Fibroblast of lung (primary cell): ENCODE measurements at regions not wholly inside any gene's neighbourhood (a gene's known extent, or its start where the extent isn't known, plus 50 kb on each side); places are given as distances from the start of the nearest gene placed in this dataset.

ENCODE experiments used
- DNase-seq, 2 donors: peaks; one replicate each; pipeline versions ENCODE4 v3.0.0 to v3.0.0-alpha.2; 2010; ENCODE audit warnings: low read depth in 2 of 2
- H2AFZ ChIP-seq: 2 replicates; pipeline ENCODE4 v1.5.1; 2012; ENCODE audit warnings: low read length, control low read depth, inconsistent platforms
- H3K27ac ChIP-seq: 2 replicates; pipeline ENCODE4 v1.5.1; 2011; ENCODE audit warnings: low read length, control low read depth; ENCODE audit not compliant: insufficient read depth
- H3K27me3 ChIP-seq: 2 replicates; pipeline ENCODE4 v1.5.1; 2011; ENCODE audit warnings: mild to moderate bottlenecking, low read length; ENCODE audit not compliant: control insufficient read depth, insufficient read depth
- H3K36me3 ChIP-seq: 2 replicates; pipeline ENCODE4 v1.5.1; 2011; ENCODE audit warnings: low read length; ENCODE audit not compliant: control insufficient read depth, insufficient read depth
- H3K4me1 ChIP-seq: 2 replicates; pipeline ENCODE4 v1.5.1; 2011; ENCODE audit warnings: low read length; ENCODE audit not compliant: control insufficient read depth, insufficient read depth; ENCODE audit errors: extremely low read depth
- H3K4me2 ChIP-seq: 2 replicates; pipeline ENCODE4 v1.5.1; 2011; ENCODE audit warnings: low read length, control low read depth; ENCODE audit not compliant: insufficient read depth; ENCODE audit errors: extremely low read depth
- H3K4me3 ChIP-seq, 4 experiments: fragments of 200-600 bp in 1 of 4; sonication (generic) in 1 of 4; replicated peaks in 1 of 4; 2 replicates each; pipeline ENCODE4 v1.5.1; 2011 to 2016; ENCODE audit warnings: low read length in 4 of 4, low read depth in 3 of 4, mild to moderate bottlenecking in 3 of 4, control low read depth in 2 of 4, inconsistent platforms in 1 of 4, mixed read lengths in 1 of 4; ENCODE audit not compliant: insufficient read depth in 1 of 4; ENCODE audit errors: control extremely low read depth in 1 of 4
- H3K79me2 ChIP-seq: 2 replicates; pipeline ENCODE4 v1.5.1; 2012; ENCODE audit warnings: mild to moderate bottlenecking, low read length, inconsistent platforms; ENCODE audit not compliant: control insufficient read depth, insufficient read depth
- H3K9ac ChIP-seq: 2 replicates; pipeline ENCODE4 v1.5.1; 2011; ENCODE audit warnings: mild to moderate bottlenecking, low read length, control low read depth; ENCODE audit not compliant: insufficient read depth
- H3K9me3 ChIP-seq: 2 replicates; pipeline ENCODE4 v1.5.1; 2012; ENCODE audit warnings: low read depth, low read length; ENCODE audit not compliant: control insufficient read depth, insufficient read depth
- H4K20me1 ChIP-seq: 2 replicates; pipeline ENCODE4 v1.5.1; 2011; ENCODE audit warnings: low read length; ENCODE audit not compliant: control insufficient read depth, insufficient read depth; ENCODE audit errors: extremely low read depth
- EZH2 ChIP-seq: IDR thresholded peaks from 2 replicates; pipeline ENCODE4 v1.5.1; 2012; ENCODE audit warnings: low read length, control low read depth, mild to moderate bottlenecking; ENCODE audit errors: missing control alignments
- TF ChIP-seq, protein P1 (sequence below), 2 donors: IDR thresholded peaks in 1 of 2; conservative IDR thresholded peaks in 1 of 2; 1 replicate in 1 of 2; 2 replicates in 1 of 2; pipeline ENCODE4 v1.5.1; 2011 to 2012; ENCODE audit warnings: low read length in 2 of 2, control low read depth in 1 of 2, inconsistent platforms in 1 of 2, low read depth in 1 of 2, mild to moderate bottlenecking in 1 of 2

DNA sequence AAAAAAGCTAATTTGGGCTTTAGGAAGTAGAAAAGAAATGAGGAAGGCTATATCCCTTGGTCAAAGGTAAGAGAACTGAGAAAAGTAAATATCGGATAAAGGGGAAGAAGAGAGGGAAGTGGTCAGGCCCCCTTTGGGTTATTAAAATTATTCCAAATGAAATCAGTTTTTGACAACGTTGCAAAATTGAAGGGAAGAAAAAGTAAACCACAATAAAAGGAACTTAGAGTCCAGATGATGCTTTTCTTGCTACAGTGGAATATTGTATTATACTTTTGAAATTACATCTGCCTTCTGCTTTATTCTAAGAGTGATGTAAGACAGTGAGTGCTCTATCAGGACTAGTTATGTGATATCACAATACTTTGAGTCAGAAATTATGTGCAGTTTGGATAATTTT, 59.4 kb upstream of the RBPJ start:
- TF ChIP-seq EZH2: no peak
- TF ChIP-seq, protein P1, sequence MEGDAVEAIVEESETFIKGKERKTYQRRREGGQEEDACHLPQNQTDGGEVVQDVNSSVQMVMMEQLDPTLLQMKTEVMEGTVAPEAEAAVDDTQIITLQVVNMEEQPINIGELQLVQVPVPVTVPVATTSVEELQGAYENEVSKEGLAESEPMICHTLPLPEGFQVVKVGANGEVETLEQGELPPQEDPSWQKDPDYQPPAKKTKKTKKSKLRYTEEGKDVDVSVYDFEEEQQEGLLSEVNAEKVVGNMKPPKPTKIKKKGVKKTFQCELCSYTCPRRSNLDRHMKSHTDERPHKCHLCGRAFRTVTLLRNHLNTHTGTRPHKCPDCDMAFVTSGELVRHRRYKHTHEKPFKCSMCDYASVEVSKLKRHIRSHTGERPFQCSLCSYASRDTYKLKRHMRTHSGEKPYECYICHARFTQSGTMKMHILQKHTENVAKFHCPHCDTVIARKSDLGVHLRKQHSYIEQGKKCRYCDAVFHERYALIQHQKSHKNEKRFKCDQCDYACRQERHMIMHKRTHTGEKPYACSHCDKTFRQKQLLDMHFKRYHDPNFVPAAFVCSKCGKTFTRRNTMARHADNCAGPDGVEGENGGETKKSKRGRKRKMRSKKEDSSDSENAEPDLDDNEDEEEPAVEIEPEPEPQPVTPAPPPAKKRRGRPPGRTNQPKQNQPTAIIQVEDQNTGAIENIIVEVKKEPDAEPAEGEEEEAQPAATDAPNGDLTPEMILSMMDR (conservative IDR thresholded peaks at IDR 0.05 in 1 of 2, IDR thresholded peaks at IDR 0.05 in 1 of 2; ENCODE audit: low read depth in 1 of 2, low read length in 2 of 2): no peak
- no peaks in the 10 kb centered on the region for H3K4me1 ChIP-seq

DNA sequence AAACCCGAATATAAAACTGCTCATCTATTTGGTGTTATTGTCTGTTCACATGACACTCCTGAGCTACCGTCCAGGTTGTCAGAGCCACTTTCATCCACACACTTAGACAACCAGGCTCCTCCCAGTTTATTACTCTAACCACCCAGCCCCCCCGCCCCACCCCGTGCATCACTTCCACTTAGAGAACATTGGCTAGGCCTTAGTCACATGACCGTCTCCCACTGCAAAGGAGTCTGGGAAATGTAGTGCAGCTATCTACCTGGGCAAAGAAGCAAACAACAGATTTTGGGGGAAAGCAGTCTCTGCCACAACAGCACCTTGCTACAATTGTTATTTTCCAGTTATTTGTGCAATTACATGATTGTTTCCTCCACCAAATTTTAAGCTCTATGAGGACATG, 57.6 kb upstream of the RBPJ start:
- H3K9ac ChIP-seq: no peak overlapping the region
- no peak overlapping the region for H2AFZ ChIP-seq
- no peaks in the 10 kb centered on the region for H3K4me1 ChIP-seq
- no peak overlapping the region for H3K4me3 ChIP-seq
- no peak overlapping the region for H3K4me2 ChIP-seq
- DNase-seq: no peak
- no peaks in the 10 kb centered on the region for H3K36me3 ChIP-seq
- no peaks in the 10 kb centered on the region for H4K20me1 ChIP-seq
- H3K27me3 ChIP-seq: no peaks in the 10 kb centered on the region
- H3K9me3 ChIP-seq: no peaks in the 10 kb centered on the region
- H3K27ac ChIP-seq: no peak overlapping the region
- TF ChIP-seq EZH2: no peak
- TF ChIP-seq, protein P1 (conservative IDR thresholded peaks at IDR 0.05 in 1 of 2, IDR thresholded peaks at IDR 0.05 in 1 of 2; ENCODE audit: low read depth in 1 of 2, low read length in 2 of 2): no peak
- H3K79me2 ChIP-seq: no peaks in the 10 kb centered on the region

More for the DNA sequence above, 59.4 kb upstream of the RBPJ start:
- Histone ChIP-seq H3K27ac (no peak overlapping the region), H3K4me2 (no peak overlapping the region), H3K79me2 (no peaks in the 10 kb centered on the region), H4K20me1 (no peaks in the 10 kb centered on the region), H3K9me3 (no peaks in the 10 kb centered on the region), H3K27me3 (no peaks in the 10 kb centered on the region), H3K36me3 (no peaks in the 10 kb centered on the region), H3K9ac (no peak overlapping the region), H2AFZ (no peak overlapping the region), H3K4me3 (no peak overlapping the region)
- no peak for DNase-seq

DNA sequence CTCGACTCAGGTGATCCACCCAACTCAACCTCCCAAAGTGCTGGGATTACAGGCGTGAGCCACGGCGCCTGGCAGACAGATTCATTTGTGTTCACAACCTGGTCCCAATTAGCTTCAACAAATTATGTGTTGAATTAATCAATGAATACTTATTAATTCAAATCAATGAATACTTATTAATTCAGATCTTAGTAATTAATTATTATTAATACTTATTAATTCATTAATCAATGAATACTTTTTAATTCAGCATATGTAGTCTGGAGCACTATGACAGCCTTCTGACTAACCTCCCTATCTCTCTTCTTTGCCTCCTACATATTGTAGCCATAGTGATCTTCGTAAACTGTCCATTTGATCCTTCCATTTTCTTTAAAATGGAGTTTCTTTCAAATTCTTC, 56.7 kb upstream of the RBPJ start:
- TF ChIP-seq EZH2: no peak
- TF ChIP-seq, protein P1 (conservative IDR thresholded peaks at IDR 0.05 in 1 of 2, IDR thresholded peaks at IDR 0.05 in 1 of 2; ENCODE audit: low read depth in 1 of 2, low read length in 2 of 2): no peak
- Histone ChIP-seq H2AFZ (no peak overlapping the region), H3K9me3 (no peaks in the 10 kb centered on the region), H3K27ac (no peak overlapping the region), H3K4me2 (no peak overlapping the region), H3K27me3 (no peaks in the 10 kb centered on the region), H3K9ac (no peak overlapping the region), H3K4me1 (no peaks in the 10 kb centered on the region), H3K4me3 (no peak overlapping the region), H4K20me1 (no peaks in the 10 kb centered on the region), H3K36me3 (no peaks in the 10 kb centered on the region), H3K79me2 (no peaks in the 10 kb centered on the region)
- DNase-seq: no peak
